Activated naive CD8-positive, alpha-beta T cell (primary cell): ENCODE measurements at regions not wholly inside any gene's neighbourhood (a gene's known extent, or its start where the extent isn't known, plus 50 kb on each side); places are given as distances from the start of the nearest gene placed in this dataset.
"Not testable (repeated sequence)": the region's sequence is repeated elsewhere in the genome, so short reads cannot be mapped to it uniquely, and the experiment has no call there.

ENCODE experiments used
- H3K27ac Mint-ChIP-seq: one replicate; pipeline ENCODE4 v1.8.0; 2021; ENCODE audit warnings: mixed read lengths
- H3K27me3 Mint-ChIP-seq: one replicate; pipeline ENCODE4 v1.8.0; 2021; ENCODE audit warnings: mixed read lengths
- H3K36me3 Mint-ChIP-seq: one replicate; pipeline ENCODE4 v1.8.0; 2021; ENCODE audit warnings: mixed read lengths
- H3K4me1 Mint-ChIP-seq: one replicate; pipeline ENCODE4 v1.8.0; 2021; ENCODE audit warnings: low read depth, mixed read lengths
- H3K4me3 Mint-ChIP-seq: one replicate; pipeline ENCODE4 v1.8.0; 2021; ENCODE audit warnings: mild to moderate bottlenecking, mixed read lengths
- H3K9me3 Mint-ChIP-seq: one replicate; pipeline ENCODE4 v1.8.0; 2021; ENCODE audit warnings: low read depth, mixed read lengths

GRCh38 chr4:170788540-170789051 is 698.8 kb upstream of the AADAT start:
- H3K9me3 Mint-ChIP-seq, H3K4me1 Mint-ChIP-seq, H3K36me3 Mint-ChIP-seq: not testable (repeated sequence)

GRCh38 chr4:170777663-170778062 is 687.9 kb upstream of the AADAT start:
- no peaks in the 10 kb centered on the region for H3K36me3 Mint-ChIP-seq
- H3K4me1 Mint-ChIP-seq = no peaks in the 10 kb centered on the region
- H3K27ac Mint-ChIP-seq = no peak overlapping the region
- peaks cover 27% of the 10 kb centered on the region for H3K9me3 Mint-ChIP-seq
- H3K27me3 Mint-ChIP-seq = no peaks in the 10 kb centered on the region
- H3K4me3 Mint-ChIP-seq = no peak overlapping the region

More at GRCh38 chr4:170788540-170789051, 698.8 kb upstream of the AADAT start:
- H3K27ac Mint-ChIP-seq, H3K4me3 Mint-ChIP-seq, H3K27me3 Mint-ChIP-seq: not testable (repeated sequence)

GRCh38 chr4:170776983-170777382 is 687.2 kb upstream of the AADAT start:
- no peaks in the 10 kb centered on the region for H3K36me3 Mint-ChIP-seq
- no peaks in the 10 kb centered on the region for H3K4me1 Mint-ChIP-seq
- H3K27ac Mint-ChIP-seq = no peak overlapping the region
- peaks cover 27% of the 10 kb centered on the region for H3K9me3 Mint-ChIP-seq
- no peak overlapping the region for H3K4me3 Mint-ChIP-seq
- H3K27me3 Mint-ChIP-seq = no peaks in the 10 kb centered on the region

GRCh38 chr4:170775851-170776250 is 686.1 kb upstream of the AADAT start:
- peaks cover 18% of the 10 kb centered on the region for H3K9me3 Mint-ChIP-seq
- no peaks in the 10 kb centered on the region for H3K4me1 Mint-ChIP-seq
- no peak overlapping the region for H3K27ac Mint-ChIP-seq
- no peaks in the 10 kb centered on the region for H3K36me3 Mint-ChIP-seq
- H3K27me3 Mint-ChIP-seq = no peaks in the 10 kb centered on the region
- no peak overlapping the region for H3K4me3 Mint-ChIP-seq

GRCh38 chr4:170773709-170774273 is 684.0 kb upstream of the AADAT start:
- H3K27ac Mint-ChIP-seq = no peak overlapping the region
- H3K27me3 Mint-ChIP-seq = no peaks in the 10 kb centered on the region
- peaks cover 12% of the 10 kb centered on the region for H3K9me3 Mint-ChIP-seq
- no peak overlapping the region for H3K4me3 Mint-ChIP-seq
- no peaks in the 10 kb centered on the region for H3K4me1 Mint-ChIP-seq
- no peaks in the 10 kb centered on the region for H3K36me3 Mint-ChIP-seq

- H3K36me3 Mint-ChIP-seq = no peaks in the 10 kb centered on the region
- H3K4me3 Mint-ChIP-seq = no peak overlapping the region
- H3K9me3 Mint-ChIP-seq = peaks cover 12% of the 10 kb centered on the region
- H3K27ac Mint-ChIP-seq = no peak overlapping the region
- H3K27me3 Mint-ChIP-seq = no peaks in the 10 kb centered on the region
- H3K4me1 Mint-ChIP-seq = no peaks in the 10 kb centered on the region
Measured at GRCh38 chr4:170772429-170772828, 682.7 kb upstream of the AADAT start.

- no peak overlapping the region for H3K4me3 Mint-ChIP-seq
Measured at GRCh38 chr4:170770664-170771063, 680.9 kb upstream of the AADAT start.

GRCh38 chr4:170769862-170770261 is 680.1 kb upstream of the AADAT start:
- Mint-ChIP-seq H3K36me3 (no peaks in the 10 kb centered on the region), H3K4me3 (no peak overlapping the region), H3K9me3 (peaks cover 12% of the 10 kb centered on the region), H3K4me1 (no peaks in the 10 kb centered on the region), H3K27ac (no peak overlapping the region), H3K27me3 (no peaks in the 10 kb centered on the region)

More at GRCh38 chr4:170770664-170771063, 680.9 kb upstream of the AADAT start:
- no peak overlapping the region for H3K27ac Mint-ChIP-seq
- H3K4me1 Mint-ChIP-seq = no peaks in the 10 kb centered on the region
- H3K27me3 Mint-ChIP-seq = no peaks in the 10 kb centered on the region
- no peaks in the 10 kb centered on the region for H3K36me3 Mint-ChIP-seq
- peaks cover 12% of the 10 kb centered on the region for H3K9me3 Mint-ChIP-seq

GRCh38 chr4:170758988-170759387 is 669.2 kb upstream of the AADAT start:
- no peaks in the 10 kb centered on the region for H3K36me3 Mint-ChIP-seq
- H3K27me3 Mint-ChIP-seq = no peaks in the 10 kb centered on the region
- no peak overlapping the region for H3K4me3 Mint-ChIP-seq
- no peak overlapping the region for H3K27ac Mint-ChIP-seq
- H3K9me3 Mint-ChIP-seq = peaks cover 12% of the 10 kb centered on the region
- no peaks in the 10 kb centered on the region for H3K4me1 Mint-ChIP-seq

- Mint-ChIP-seq H3K27me3 (no peaks in the 10 kb centered on the region), H3K4me3 (no peak overlapping the region), H3K9me3 (peaks cover 9% of the 10 kb centered on the region)
Measured at GRCh38 chr4:170750519-170750918, 660.8 kb upstream of the AADAT start.

GRCh38 chr4:170748975-170749374 is 659.2 kb upstream of the AADAT start:
- H3K9me3 Mint-ChIP-seq = peaks cover 5% of the 10 kb centered on the region
- H3K4me1 Mint-ChIP-seq = no peaks in the 10 kb centered on the region
- H3K36me3 Mint-ChIP-seq = no peaks in the 10 kb centered on the region
- no peak overlapping the region for H3K27ac Mint-ChIP-seq
- no peaks in the 10 kb centered on the region for H3K27me3 Mint-ChIP-seq
- no peak overlapping the region for H3K4me3 Mint-ChIP-seq

More at GRCh38 chr4:170750519-170750918, 660.8 kb upstream of the AADAT start:
- Mint-ChIP-seq H3K4me1 (no peaks in the 10 kb centered on the region), H3K27ac (no peak overlapping the region), H3K36me3 (no peaks in the 10 kb centered on the region)

- no peaks in the 10 kb centered on the region for H3K36me3 Mint-ChIP-seq
- no peak overlapping the region for H3K4me3 Mint-ChIP-seq
- no peaks in the 10 kb centered on the region for H3K27me3 Mint-ChIP-seq
- no peak overlapping the region for H3K27ac Mint-ChIP-seq
- H3K4me1 Mint-ChIP-seq = no peaks in the 10 kb centered on the region
- H3K9me3 Mint-ChIP-seq = no peaks in the 10 kb centered on the region
Measured at GRCh38 chr4:170743633-170744032, 653.9 kb upstream of the AADAT start.

- Mint-ChIP-seq H3K4me1 (no peaks in the 10 kb centered on the region), H3K36me3 (no peaks in the 10 kb centered on the region), H3K27me3 (no peaks in the 10 kb centered on the region), H3K4me3 (no peak overlapping the region), H3K27ac (no peak overlapping the region), H3K9me3 (no peaks in the 10 kb centered on the region)
Measured at GRCh38 chr4:170741856-170742255, 652.1 kb upstream of the AADAT start.

GRCh38 chr4:170736710-170737109 is 647.0 kb upstream of the AADAT start:
- no peaks in the 10 kb centered on the region for H3K36me3 Mint-ChIP-seq
- no peaks in the 10 kb centered on the region for H3K27me3 Mint-ChIP-seq
- H3K27ac Mint-ChIP-seq = no peak overlapping the region
- no peak overlapping the region for H3K4me3 Mint-ChIP-seq
- no peaks in the 10 kb centered on the region for H3K4me1 Mint-ChIP-seq
- no peaks in the 10 kb centered on the region for H3K9me3 Mint-ChIP-seq

- peaks cover 3% of the 10 kb centered on the region for H3K9me3 Mint-ChIP-seq
- no peaks in the 10 kb centered on the region for H3K27me3 Mint-ChIP-seq
- H3K27ac Mint-ChIP-seq = no peak overlapping the region
- no peaks in the 10 kb centered on the region for H3K4me1 Mint-ChIP-seq
- H3K4me3 Mint-ChIP-seq = no peak overlapping the region
- H3K36me3 Mint-ChIP-seq = no peaks in the 10 kb centered on the region
Measured at GRCh38 chr4:170729897-170730296, 640.1 kb upstream of the AADAT start.

GRCh38 chr4:170729236-170729635 is 639.5 kb upstream of the AADAT start:
- Mint-ChIP-seq H3K4me1 (no peaks in the 10 kb centered on the region), H3K36me3 (no peaks in the 10 kb centered on the region), H3K27ac (no peak overlapping the region), H3K27me3 (no peaks in the 10 kb centered on the region), H3K4me3 (no peak overlapping the region), H3K9me3 (peaks cover 3% of the 10 kb centered on the region)
